NCI-H146 (cell line): ENCODE measurements at regions not wholly inside any gene's neighbourhood (a gene's known extent, or its start where the extent isn't known, plus 50 kb on each side); places are given as distances from the start of the nearest gene placed in this dataset.

ENCODE experiments used
- DNase-seq: peaks from one replicate; lab custom pipeline; 2025; lab: John Stamatoyannopoulos, UW

DNA sequence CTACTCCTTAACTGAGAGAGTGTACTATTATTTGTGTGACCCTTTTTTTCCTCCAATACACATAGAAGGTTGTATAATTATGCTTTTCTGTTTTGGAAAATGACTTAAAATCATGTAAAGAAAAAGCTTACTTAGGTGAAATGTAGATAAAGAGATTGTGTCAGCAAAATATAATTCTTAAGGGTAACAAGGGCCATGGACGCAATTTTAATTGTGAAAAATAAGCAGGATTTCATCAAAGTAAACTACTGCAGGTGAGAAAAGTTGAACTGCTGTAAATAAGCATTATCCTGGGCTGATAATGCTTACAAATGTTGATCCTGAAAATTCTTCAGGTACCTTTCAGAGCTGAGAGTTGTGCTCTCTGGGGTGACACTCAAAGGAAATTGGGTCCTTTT lies 141.5 kb downstream of the RPIA start:
- DNase-seq, result no peak

DNA sequence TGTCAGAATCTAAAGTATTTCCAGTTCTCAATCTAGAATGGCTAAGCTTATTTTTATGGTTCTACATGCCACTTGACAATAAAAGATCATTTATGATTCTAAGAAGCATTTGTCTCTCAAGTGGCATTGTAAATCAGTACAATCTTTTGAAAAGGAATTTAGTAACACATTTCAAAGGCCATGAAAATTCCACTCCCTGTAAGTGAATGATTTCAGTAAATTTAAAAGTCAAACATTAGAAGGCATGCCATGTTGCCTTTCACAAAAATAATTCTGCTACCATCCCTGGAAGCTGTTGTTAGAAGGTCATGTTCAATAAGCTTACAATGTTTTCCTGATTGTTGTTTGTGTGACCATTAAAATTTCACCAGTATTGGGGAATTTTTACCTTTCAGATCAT lies 142.9 kb downstream of the RPIA start:
- no peak for DNase-seq

DNA sequence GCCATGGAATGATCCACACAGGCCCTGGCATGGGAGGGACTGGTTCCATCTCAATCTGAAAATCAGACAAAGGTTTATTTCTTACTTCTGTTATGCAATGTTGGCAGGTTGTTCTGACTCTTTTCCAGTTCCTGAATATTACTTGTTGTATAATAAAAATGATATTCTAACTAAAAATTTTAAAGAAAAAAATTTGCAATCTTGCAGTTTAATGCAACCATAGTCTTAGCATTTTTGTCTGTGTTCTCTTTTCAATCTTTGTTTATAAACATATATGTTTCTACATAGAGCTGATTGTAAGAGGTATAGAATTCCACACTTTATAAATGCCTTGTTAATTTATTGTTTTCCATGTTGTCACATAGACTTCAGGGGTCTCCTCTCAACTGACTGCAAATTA lies 143.4 kb downstream of the RPIA start:
- no peak for DNase-seq

DNA sequence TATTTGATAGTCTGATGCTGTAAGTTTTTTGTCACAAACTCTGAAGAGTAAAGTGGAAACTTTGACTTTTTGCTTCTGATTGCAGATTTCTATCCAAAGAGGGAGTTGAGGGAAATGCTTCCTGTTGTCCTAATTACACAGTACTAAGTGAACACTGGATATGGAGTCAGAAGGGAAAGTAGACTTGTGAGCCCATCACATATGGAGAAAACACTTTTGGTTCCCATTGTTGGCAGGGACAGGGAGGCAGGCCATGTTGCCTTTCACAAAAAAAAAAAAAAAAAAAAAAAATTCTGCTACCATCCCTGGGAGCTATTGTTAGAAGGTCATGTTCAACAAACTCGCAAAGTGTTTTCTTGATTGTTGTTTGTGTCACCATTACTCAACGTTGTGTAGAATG lies 144.3 kb downstream of the RPIA start:
- DNase-seq, result no peak

DNA sequence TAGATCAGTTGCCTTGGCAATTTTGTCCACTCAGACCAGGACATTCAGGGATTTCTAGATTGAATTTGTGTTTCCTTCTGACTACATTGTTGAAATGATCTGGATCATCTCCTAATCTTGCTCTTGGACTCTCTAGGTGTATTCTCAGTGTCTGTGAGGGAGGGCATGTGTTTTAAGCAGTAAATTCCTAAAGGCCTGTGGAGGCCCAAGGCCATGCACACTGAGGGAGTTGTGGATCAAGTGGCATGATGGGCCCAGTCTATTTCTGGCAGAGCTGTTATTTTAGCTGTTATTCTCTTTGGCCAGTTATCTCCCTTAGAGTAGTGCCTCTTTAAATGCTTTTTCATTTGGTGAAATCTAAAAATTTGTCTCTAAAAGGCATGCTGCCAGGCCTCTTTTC lies 144.9 kb downstream of the RPIA start:
- no peak for DNase-seq

DNA sequence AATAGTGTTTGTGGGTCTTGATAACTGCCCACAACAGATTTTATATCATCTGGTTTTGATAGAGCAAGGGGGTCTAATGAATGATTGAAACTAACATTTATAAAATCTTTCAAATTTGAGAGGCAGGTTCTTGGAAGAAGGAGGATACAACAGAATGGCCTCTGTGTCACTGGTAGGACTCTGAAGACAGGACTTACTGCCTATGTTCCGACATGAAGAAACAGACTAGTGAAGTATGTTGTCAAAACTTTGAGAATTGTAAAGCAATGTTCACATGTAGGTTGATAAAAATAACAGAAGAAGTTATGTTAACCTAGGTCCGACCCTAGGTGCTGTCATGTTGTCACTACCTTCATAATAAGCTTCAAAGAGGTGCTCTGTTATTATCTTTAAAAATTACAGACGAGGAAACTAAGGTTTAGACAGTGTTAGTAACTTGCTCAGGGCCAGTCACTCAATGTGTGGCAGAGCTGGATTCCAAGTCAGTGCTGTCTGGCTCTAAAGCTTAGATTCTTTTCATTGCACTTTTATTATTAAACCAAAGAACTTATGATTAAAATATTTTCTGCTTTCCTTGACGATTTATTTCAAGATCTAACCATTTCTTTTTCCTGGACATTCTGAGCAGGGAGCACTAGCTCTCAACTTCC lies 146.2 kb downstream of the RPIA start:
- DNase-seq, result no peak

DNA sequence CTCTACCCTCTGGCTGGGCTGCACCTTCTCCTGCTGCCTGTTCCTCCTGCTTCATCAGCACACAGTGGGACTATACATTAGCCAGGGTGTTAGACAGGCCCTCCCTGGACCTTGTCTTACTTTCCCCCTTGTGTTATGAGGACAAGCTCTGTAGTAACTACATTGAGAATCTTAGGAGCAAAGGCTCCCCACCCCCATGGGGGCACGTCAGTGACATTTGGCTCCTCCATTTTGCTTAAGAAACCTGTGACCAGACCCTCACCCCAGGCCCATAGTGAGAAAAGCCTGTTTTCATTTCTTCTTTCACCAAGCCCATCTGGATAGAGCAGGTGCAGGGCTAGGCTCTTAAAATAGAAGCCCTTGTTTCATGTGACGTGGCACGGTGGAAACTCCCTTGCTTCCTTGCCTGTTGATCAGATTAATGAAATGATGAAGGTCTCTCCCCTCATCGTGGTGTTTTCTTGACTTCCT lies 146.7 kb downstream of the RPIA start:
- no peak for DNase-seq

DNA sequence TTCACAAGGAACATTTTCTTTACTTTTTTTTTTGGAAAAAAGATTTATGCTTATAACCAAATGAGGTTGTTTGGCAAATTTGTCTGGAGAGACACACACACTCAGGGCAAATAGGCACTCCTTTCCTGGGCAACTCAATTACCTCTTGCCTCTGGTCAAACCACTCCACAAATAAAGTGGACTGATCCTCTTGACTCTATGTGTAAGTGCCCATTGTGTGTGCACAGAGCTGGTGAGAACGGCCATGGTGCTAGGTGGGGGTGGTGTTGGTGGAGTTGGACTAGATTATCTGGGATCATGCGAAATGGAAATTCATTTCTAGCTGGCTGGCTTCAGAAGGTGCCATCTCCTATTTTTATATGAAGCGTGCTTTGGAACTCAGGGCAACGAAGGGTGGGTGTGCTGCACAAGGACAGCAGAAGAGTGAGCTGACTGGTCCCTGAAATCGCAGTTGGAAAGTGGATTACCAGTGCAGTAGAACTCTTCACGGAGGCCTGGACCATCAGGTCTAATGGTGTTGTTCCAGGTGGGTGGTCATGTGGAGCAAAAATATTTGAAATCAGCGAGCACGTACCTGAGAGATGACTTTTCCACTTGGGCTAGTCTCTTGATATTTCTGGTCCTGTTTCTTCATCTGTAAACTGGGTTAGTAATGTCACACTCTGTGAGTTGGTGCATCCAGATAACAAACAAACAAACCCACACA lies 149.9 kb downstream of the RPIA start:
- no peak for DNase-seq

DNA sequence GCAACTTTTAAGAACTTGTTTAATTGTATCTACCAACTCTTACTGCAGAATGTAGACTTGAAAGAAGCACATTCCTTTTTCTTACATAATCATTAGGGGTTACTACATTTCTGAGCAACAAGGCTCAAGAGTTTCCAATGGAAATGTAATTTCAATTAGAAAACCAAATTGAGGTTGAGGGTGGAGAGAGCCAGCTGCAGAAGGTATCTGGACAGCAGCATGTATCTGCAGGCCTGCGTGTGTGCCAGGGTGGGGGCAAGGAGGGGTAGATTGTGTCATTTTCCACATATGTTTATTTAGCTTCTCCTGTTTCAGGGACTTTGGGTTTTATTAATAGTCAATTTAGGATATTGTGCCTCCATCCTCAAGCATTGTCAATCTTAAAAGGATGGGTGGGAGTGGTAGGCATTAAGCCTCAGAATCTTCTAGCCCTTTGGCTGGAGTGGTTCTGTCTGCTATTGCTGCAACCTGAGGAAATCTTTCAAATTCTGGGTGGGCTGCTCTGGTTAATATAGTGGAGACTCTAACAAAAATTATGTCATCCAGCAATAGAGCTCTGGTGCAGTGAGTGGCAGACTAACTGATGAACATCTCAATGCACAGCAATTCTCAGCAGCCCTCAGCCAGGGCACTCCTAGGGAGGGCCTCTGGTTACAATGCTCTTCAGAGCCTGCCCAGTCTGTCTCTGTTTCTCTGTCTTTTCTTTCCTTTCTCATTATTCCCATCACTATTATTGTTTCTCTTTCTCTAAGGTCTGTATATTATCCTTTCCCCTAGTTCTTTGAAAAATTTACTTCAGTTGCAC lies 151.4 kb downstream of the RPIA start:
- no peak for DNase-seq

DNA sequence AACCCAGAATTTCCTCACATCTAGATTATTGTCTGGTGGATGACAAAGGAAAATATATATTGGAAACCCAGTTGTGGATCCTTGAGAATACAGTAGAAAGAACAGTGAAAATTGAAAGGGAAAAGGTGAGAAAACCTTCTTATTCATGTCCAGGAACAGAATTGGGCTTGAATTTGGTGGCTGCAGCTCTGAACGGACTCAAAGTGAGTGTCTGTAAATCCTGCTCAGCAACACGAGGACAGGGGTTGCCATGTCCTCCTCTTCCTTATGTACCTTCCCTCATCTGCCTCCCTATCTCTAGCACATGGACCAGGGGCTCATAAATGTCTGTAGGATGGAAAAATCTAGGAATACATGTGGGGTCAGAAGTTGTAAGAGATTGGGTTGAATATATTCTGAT lies 152.2 kb downstream of the RPIA start:
- no peak for DNase-seq

DNA sequence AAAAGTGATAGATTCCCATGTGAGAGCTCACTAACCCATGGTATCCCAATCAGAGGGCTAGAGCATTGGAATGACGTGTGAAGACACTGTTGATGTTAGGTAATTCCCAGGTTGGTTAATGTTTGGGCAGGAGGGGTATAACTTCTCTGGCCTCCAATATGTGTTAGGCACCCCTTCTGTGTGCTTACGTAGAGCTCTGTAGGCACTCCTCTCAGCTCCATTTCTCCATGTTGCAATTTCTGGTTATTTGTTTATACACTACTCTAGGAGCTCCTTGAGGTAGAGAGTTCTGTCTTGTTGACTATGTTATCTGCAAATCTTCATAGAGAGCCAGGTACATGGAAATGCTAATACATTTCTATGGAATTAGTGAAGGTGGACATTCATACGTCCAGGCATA lies 153.5 kb downstream of the RPIA start:
- no peak for DNase-seq

DNA sequence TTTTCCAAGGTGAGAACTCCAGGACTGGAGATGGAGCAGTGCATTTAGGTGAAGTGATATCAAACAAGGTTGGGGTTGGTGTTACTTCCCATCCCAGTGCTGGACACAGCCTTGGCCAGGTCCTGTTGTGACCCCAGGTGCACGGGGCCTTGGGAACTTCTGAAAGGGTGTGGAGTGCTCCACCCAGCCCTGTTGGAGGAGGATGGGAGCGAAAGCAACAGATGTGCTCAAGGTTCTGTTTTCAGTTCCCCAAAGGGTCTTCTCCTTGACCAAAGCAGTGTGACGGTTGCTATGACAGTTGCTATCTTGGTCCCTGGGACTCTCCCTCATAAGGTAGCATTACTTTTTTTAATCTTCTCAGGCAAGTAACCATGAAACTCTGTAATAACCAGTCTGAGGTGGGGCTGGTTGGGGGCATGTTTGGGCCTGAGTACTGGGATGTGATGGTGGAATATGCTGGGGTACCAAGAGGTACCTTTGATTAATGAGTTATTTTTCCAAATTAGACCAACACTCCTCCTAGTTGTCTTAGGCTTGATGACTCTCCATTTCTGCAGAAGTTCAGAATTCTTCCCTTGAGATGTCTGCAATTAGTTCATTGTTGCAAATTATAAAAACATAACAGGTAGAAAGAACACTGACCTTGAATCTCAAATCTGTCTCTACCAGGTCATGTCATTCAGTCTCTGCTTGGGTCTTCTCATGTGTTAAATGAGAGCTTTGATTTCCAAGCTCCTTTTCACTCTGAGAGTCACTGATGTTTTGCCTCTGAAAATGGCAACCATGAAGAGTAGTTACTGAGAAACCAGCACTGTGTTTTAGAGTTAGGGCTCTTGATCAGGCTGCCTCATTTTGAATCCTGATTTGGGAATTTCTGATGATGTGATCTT lies 154.5 kb downstream of the RPIA start:
- DNase-seq, result no peak

DNA sequence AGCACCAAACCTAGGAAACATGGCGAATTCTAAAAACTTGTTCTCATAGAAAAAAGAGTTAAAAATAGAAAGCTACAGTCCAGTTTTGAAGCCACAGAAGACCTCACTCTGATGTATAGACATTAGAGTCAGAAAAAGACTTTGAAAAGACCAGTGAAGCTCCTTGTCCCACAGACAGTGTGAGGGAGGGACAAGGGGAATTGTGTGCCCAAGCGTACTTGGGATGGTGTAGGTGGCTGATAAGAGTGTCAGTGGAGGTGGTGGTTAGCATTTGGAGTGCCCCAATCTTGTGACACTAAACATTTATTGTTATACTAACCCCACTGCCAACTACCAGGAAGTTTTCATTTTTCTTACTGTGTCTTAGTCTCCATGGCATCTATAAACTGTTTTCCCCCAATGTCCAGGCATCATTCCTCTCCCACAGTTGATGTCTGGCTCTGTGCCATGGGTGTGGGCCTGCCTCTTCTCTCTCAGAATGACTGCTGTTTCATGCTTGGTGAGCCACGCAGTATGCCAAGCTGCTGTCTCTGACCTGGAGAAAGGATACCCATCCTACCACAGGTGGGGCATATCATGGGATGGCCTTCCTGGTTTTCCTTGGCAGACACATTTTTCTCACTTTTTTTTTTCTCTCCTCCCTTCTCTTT lies 161.4 kb downstream of the RPIA start:
- no peak for DNase-seq

DNA sequence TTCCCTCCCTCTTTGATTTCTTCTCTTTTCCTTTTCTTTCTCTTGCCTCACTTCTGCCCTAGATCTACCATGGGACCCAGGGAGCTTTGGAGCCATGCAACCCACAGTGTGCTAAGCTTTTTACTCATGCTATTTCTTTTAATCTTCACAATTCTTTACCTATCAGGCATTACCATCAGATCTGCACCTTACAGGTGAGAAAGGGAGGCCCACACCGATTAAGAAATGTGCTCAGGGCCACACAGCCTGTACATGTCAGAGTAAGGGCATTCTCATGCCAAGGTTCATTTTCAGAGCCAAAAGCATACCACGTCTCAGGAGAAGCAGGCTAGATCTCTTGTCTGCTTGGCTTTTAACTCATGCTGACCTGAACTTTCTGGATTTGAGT lies 161.9 kb downstream of the RPIA start:
- no peak for DNase-seq

DNA sequence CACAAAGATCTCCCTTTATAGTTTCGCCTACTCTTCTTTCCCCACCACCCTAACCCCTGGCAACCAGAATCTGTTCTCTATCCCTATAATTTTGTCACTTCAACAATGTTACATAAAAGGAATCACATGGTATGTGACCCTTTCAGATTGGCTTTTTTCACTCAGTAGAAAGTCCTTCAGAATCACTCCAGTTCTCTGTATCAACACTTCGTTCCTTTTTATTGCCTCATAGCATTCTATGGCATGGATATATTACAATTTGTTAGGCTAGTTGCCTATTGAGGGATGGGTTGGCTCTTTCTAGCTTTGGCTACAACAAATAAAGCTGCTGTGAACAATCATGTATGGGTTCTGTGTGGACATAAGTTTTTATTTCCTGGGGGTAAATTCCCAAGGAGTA lies 163.1 kb downstream of the RPIA start:
- DNase-seq, result no peak

DNA sequence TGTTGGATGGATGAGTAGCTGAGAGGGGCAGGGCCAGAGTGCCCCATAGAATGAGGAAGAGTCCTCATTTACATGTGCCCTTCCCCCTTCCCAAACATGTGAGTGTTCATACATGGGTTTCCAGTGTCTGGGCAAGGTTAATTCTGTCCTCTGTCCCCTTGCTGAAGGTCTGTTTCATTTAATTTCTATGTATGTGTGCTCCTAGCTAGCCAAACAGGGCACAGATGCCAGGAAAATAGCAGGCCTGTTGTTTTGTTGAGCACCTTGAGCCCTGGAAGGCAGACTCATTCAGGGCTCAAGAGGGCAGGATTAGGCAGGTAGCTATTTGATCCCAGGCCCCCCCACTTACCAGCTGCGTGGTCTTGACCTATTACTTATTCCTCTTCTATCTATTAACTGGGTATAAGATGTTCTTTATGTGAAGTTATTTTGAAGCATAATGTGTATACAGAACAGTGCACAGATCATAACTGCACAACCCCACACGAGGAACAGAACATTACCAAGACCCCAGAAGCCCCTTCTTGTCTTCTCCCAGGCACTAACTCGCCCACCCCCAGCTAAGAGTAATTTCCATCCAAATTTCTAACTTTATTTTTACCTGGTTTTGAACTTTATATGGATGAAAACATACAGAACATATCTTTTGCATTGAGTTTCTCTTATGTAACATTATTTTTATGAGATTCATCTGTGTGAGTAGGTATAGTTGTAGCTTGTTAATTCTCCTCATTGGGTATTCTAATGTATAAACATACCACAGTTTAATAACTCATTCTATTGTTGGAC lies 164.3 kb downstream of the RPIA start:
- no peak for DNase-seq

DNA sequence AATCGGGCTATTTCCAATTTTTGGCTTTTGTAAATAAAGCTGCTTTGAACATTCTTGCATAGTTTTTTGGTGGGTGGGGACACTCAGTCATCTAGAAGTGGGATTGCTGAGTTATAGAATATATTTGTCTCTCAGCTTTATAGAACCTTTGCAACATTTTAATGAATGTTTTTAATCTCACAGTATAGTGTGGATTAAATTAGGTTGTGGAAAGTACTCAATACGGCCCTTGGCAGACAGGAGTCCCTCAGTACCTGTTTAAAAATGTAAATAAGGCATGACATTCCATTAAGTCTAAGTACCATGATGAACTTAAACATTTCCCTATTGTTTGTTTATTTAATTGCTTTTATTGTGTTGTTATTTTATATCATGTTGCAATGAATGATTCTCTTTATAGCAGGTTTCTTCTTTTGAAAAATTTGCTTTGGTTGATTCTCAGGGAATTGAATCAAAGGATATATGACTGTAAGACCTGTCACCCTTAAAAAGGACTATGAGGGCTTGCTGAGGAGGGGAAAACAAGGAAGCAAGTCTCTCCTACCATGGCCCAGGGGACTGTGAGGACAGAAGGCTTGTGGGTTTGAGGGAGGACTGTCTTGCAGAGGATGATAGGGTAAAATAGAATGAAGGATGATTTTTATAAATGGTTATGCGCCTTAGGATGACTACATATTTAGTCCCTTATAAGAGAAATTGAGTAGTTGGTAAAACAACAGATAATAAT lies 165.1 kb downstream of the RPIA start:
- DNase-seq, result no peak

DNA sequence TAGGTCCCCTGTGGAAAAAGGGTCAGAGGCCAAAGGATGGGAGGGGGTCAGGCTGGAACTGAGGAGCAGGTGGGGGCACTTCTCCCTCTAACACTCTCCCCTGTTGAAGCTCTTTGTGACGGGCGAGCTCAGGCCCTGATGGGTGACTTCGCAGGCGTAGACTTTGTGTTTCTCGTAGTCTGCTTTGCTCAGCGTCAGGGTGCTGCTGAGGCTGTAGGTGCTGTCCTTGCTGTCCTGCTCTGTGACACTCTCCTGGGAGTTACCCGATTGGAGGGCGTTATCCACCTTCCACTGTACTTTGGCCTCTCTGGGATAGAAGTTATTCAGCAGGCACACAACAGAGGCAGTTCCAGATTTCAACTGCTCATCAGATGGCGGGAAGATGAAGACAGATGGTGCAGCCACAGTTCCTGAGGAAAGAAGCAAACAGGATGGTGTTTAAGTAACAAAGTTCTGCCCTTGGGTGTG lies 165.8 kb downstream of the RPIA start:
- DNase-seq, result no peak

DNA sequence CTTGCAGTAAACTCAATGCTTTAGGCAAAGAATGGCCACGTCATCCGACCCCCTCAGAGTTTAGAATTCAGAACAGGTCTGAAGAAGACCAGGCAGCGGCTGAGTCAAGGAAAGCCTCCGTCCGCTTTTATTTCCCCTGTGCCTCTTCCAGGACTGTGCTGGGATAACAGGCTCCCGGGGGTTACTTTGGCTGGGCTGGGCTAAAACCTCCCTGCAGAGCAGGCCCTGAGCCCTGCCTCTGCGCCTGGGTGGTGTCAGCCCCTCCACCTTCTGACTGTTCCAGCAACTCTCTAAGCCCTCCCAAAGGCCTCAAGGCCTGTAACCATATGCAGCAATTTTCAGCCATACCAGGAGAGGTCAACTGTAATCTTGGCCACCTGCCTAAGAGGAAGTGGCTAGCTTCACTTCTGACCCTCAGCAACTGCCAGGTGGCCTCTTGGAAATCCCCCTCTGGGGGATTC lies 166.5 kb downstream of the RPIA start:
- peak; percentile 20 for DNase-seq

DNA sequence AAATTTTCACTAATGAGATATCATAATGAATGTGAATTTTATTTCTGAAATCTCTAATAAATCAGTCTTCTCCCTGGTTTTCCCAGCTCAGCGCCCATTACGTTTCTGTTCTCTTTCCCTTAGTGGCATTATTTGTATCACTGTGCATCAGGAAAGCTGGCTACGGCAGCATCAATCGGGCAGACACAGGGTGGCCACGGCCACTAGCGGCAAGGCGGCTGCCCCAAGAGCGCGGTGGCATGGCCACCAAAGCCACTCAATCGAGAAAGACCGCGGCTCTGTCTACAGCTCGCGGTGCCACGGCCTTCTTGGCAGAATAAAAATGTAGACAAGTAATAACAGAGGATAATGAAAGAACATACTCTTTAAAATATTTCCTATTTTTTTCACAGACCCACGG lies 168.0 kb downstream of the RPIA start:
- DNase-seq, result no peak
